ENCODE measurements at regions not wholly inside any gene's neighbourhood (a gene's known extent, or its start where the extent isn't known, plus 50 kb on each side); places are given as distances from the start of the nearest gene placed in this dataset.

GRCh38 chr6:45791211-45792168 is 224.2 kb downstream of the CLIC5 start:
- DNase-seq (ENCODE audit: low read depth) = no peak

GRCh38 chr6:45789238-45789637 is 226.4 kb downstream of the CLIC5 start:
- no peak for DNase-seq (ENCODE audit: low read depth)

- no peak for DNase-seq (ENCODE audit: low read depth)
Observed at GRCh38 chr6:45787384-45787783, 228.3 kb downstream of the CLIC5 start.

- DNase-seq (ENCODE audit: low read depth) = no peak
Observed at GRCh38 chr6:45786355-45786781, 229.3 kb downstream of the CLIC5 start.

GRCh38 chr6:45784250-45784649 is 231.4 kb downstream of the CLIC5 start:
- no peak for DNase-seq (ENCODE audit: low read depth)

- no peak for DNase-seq (ENCODE audit: low read depth)
Observed at GRCh38 chr6:45783716-45784115, 231.9 kb downstream of the CLIC5 start.

- DNase-seq (ENCODE audit: low read depth) = no peak
Observed at GRCh38 chr6:45781890-45782289, 233.8 kb downstream of the CLIC5 start.

- no peak for DNase-seq (ENCODE audit: low read depth)
Observed at GRCh38 chr6:45780523-45780922, 235.1 kb downstream of the CLIC5 start.

- no peak for DNase-seq (ENCODE audit: low read depth)
Observed at GRCh38 chr6:45775026-45775697, 240.5 kb downstream of the CLIC5 start.

- DNase-seq (ENCODE audit: low read depth) = no peak
Observed at GRCh38 chr6:45773906-45774305, 241.8 kb downstream of the CLIC5 start.

- DNase-seq (ENCODE audit: low read depth) = no peak
Observed at GRCh38 chr6:45772886-45773495, 242.7 kb downstream of the CLIC5 start.

- DNase-seq (ENCODE audit: low read depth) = no peak
Observed at GRCh38 chr6:45772051-45772450, 243.6 kb downstream of the CLIC5 start.

- DNase-seq (ENCODE audit: low read depth) = no peak
Observed at GRCh38 chr6:45763281-45763680, 252.4 kb downstream of the CLIC5 start.

- DNase-seq (ENCODE audit: low read depth) = no peak
Observed at GRCh38 chr6:45759472-45759810, 256.2 kb downstream of the CLIC5 start.

GRCh38 chr6:45758787-45759471 is 256.7 kb downstream of the CLIC5 start:
- no peak for DNase-seq (ENCODE audit: low read depth)

- no peak for DNase-seq (ENCODE audit: low read depth)
Observed at GRCh38 chr6:45757443-45758130, 258.1 kb downstream of the CLIC5 start.

GRCh38 chr6:45756606-45757005 is 259.1 kb downstream of the CLIC5 start:
- no peak for DNase-seq (ENCODE audit: low read depth)

- DNase-seq (ENCODE audit: low read depth) = no peak
Observed at GRCh38 chr6:45754432-45754831, 261.2 kb downstream of the CLIC5 start.

- DNase-seq (ENCODE audit: low read depth) = no peak
Observed at GRCh38 chr6:45746046-45746445, 269.6 kb downstream of the CLIC5 start.

GRCh38 chr6:45743028-45743615 is 272.5 kb downstream of the CLIC5 start:
- DNase-seq (ENCODE audit: low read depth) = no peak

GRCh38 chr6:45742591-45742990 is 273.1 kb downstream of the CLIC5 start:
- DNase-seq (ENCODE audit: low read depth) = no peak
